NT2/D1 (cell line): ENCODE measurements at regions not wholly inside any gene's neighbourhood (a gene's known extent, or its start where the extent isn't known, plus 50 kb on each side); places are given as distances from the start of the nearest gene placed in this dataset.

ENCODE experiments used
- DNase-seq: peaks from one replicate; pipeline ENCODE4 v3.0.0-alpha.2; 2011; ENCODE audit warnings: low read depth, low spot score
- H3K27me3 ChIP-seq: 2 replicates; pipeline ENCODE4 v1.6.0; 2011; ENCODE audit warnings: mild to moderate bottlenecking; ENCODE audit not compliant: insufficient read length, insufficient read depth
- H3K36me3 ChIP-seq: 2 replicates; pipeline ENCODE4 v1.6.1; 2011; ENCODE audit warnings: mild to moderate bottlenecking, low read length, mixed read lengths; ENCODE audit not compliant: insufficient read depth, insufficient read length
- H3K4me1 ChIP-seq: 2 replicates; pipeline ENCODE4 v1.5.1; 2011; ENCODE audit not compliant: insufficient read depth, insufficient read length
- H3K4me3 ChIP-seq: 2 replicates; pipeline ENCODE4 v1.5.1; 2011; ENCODE audit warnings: low read depth; ENCODE audit not compliant: insufficient read length
- H3K9ac ChIP-seq: 2 replicates; pipeline ENCODE4 v1.6.0; 2011; ENCODE audit warnings: low read depth; ENCODE audit not compliant: insufficient read length
- H3K9me3 ChIP-seq: 2 replicates; pipeline ENCODE4 v1.5.1; 2011; ENCODE audit warnings: mild to moderate bottlenecking, low read length; ENCODE audit not compliant: insufficient read depth
- SUZ12 ChIP-seq: IDR thresholded peaks from 2 replicates; pipeline ENCODE4 v1.6.1; 2011; ENCODE audit not compliant: insufficient read length, insufficient read depth; ENCODE audit errors: extremely low read depth
- YY1 ChIP-seq: IDR thresholded peaks from 2 replicates; pipeline ENCODE4 v1.6.1; 2011; ENCODE audit not compliant: insufficient read length, insufficient read depth
- ZNF274 ChIP-seq: IDR thresholded peaks from 2 replicates; pipeline ENCODE4 v1.6.1; 2011; ENCODE audit warnings: mild to moderate bottlenecking, low read depth, low read length

DNA sequence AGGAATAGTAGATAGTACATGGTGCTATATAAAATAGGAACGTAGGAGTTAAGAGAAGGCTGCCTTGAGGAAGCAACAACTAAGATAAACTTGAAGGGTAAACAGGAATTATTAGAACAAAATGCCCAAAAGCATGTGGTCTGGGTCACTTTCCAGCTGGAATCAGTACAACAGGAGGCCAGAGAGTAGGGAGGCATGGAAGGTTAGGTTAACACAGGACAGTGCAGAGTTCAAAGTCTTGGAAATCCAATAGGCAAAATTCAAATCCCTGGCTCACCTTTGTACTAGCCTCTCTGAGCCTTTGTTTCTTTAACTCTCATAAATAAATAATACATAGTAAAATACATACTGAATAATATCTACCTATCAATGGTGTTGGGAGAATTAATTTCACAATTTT is 69.0 kb upstream of the NEK7 start:
- no peak for DNase-seq
- no peaks in the 10 kb centered on the region for H3K9me3 ChIP-seq
- H3K36me3 ChIP-seq = no peaks in the 10 kb centered on the region
- no peak overlapping the region for H3K9ac ChIP-seq
- H3K27me3 ChIP-seq = no peaks in the 10 kb centered on the region
- no peak overlapping the region for H3K4me3 ChIP-seq
- TF ChIP-seq YY1 (no peak), ZNF274 (no peak), SUZ12 (no peak)
- no peaks in the 10 kb centered on the region for H3K4me1 ChIP-seq

DNA sequence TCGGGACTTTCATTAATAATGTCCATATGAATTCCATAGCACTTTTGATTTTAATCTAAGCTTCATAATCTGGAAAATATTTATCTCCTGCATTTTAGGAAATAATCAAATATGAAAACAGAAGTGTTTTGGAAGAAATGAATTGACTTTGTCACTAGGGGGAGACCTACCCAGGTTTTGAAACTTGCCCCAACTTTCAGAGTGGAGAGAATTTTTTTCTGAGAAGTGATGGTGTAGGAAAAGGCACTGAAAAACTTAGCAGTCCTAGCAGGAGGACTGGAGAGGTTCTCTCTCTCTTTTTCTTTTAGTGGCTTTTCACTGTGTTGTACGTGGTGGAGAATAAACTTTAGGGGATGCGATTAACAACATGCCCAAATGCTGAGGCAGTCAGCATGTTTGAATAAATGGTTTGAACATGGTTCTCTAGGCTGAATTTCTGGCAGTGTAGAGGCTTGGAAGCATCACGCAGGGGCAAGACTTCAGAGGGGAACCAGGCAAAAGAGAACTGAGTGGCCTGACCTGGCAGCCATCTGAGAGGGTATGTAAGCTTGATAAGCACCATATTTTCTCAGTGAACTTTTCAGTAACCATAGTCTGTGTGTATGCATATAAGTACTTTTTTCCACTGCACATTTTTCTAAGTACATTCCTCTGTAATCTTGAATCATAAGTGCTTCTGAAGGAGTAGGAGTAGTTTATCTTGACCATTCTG is 68.3 kb upstream of the NEK7 start:
- no peak overlapping the region for H3K4me3 ChIP-seq
- no peak overlapping the region for H3K9ac ChIP-seq
- H3K9me3 ChIP-seq = no peaks in the 10 kb centered on the region
- peak; percentile 16 for DNase-seq
- no peak for TF ChIP-seq SUZ12
- TF ChIP-seq YY1 = no peak
- TF ChIP-seq ZNF274 = no peak
- H3K4me1 ChIP-seq = no peaks in the 10 kb centered on the region
- H3K36me3 ChIP-seq = no peaks in the 10 kb centered on the region
- H3K27me3 ChIP-seq = no peaks in the 10 kb centered on the region

DNA sequence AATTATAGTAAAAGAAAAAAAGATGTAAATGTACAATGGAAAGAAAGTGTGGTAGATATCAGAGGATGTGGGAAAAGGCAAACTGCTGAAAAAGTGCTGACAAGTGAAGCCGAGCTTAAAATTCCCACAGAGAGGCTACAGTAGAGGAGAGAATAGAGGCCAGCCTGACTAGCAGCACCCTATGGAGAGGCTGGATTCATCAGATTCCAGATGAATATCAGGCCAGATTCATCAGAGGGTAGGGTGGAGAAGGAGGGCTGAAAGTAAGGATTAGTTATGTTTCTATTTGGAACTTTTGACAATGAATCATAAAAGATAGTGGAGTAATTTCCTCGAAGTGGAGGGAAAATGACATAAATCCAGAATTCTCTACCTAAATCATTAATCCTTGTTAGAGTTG is 60.4 kb upstream of the NEK7 start:
- Histone ChIP-seq H3K4me1 (no peaks in the 10 kb centered on the region), H3K36me3 (no peaks in the 10 kb centered on the region), H3K9ac (no peak overlapping the region), H3K9me3 (no peaks in the 10 kb centered on the region), H3K27me3 (no peaks in the 10 kb centered on the region), H3K4me3 (no peak overlapping the region)
- DNase-seq = peak; percentile 48
- TF ChIP-seq YY1 (no peak), ZNF274 (no peak), SUZ12 (no peak)

DNA sequence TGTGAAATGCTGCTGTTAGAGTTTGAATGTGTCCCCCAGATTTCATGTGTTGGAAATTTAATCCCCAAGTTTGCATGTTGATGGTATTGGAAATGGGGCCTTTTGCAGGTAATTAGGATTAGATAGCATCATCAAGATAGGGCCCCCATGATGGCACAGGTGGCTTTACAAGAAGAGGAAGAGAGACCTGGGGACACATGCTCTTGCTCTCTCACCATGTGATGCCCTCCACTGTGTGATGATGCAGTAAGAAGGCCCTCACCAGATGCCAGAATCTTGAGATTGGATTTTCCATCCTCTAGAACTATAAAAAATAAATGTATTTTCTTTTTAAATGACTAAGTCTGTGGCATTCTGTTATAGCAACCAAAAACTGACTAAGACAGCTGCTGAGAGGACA is 57.0 kb upstream of the NEK7 start:
- Histone ChIP-seq H3K9ac (no peak overlapping the region), H3K27me3 (no peaks in the 10 kb centered on the region), H3K9me3 (no peaks in the 10 kb centered on the region), H3K4me3 (no peak overlapping the region), H3K36me3 (no peaks in the 10 kb centered on the region), H3K4me1 (no peaks in the 10 kb centered on the region)
- DNase-seq = no peak
- no peak for TF ChIP-seq YY1
- no peak for TF ChIP-seq SUZ12
- TF ChIP-seq ZNF274 = no peak

DNA sequence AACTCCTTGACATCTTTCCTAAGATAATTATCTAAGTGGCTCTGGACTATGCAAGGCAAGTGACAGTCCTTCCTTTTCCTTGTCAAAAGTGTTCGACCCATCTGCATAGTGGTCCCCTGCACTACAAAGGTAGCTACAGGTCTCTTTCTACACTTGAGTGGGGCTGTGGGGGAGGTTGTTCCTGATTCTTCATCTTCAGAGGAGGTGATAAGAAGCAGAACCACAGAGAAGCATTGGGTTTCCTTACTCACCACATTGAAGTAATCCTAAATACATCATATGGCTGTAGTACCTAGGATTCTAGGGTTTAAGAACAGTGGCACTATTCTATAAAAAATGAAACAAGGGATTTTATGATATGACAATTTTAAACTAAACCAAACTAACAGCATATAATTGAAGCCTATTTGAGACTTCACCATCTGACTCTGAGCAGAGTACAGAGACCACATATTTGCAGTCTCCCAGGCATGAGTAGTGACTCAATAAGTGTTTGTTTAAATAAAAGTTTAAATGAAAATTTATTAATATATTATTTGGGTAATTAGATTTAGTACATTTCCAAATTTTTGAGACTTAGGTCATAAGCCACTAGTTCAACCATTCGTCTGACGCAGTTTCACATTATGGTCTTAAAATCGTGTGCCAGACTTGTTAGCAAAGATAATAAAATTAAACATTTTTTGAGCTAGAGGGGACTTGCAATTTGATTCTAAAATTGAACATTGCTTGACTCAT is 54.9 kb upstream of the NEK7 start:
- H3K4me3 ChIP-seq = no peak overlapping the region
- no peaks in the 10 kb centered on the region for H3K9me3 ChIP-seq
- H3K9ac ChIP-seq = no peak overlapping the region
- H3K36me3 ChIP-seq = no peaks in the 10 kb centered on the region
- no peak for DNase-seq
- H3K27me3 ChIP-seq = no peaks in the 10 kb centered on the region
- no peaks in the 10 kb centered on the region for H3K4me1 ChIP-seq
- TF ChIP-seq YY1 = no peak
- TF ChIP-seq ZNF274 = no peak
- TF ChIP-seq SUZ12 = no peak

DNA sequence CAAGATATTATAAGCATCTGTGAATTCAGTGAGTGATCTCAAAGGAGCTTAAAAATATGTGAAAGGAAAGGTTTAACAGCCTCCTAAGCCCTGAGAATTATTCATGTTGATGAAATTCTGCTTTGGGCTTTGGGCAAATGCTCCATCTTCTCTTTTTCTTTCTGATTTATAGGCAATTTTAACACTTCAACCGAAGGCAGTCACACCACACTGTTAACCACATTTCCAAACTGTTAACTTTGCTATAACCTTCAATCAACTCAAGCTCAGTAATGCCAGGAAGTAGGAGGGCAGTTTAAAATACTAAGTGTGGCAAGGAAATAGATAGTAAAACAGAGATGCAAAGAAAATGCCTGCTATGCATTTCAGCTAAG is 54.4 kb upstream of the NEK7 start:
- TF ChIP-seq SUZ12 = no peak
- TF ChIP-seq YY1 = no peak
- no peak for TF ChIP-seq ZNF274
- H3K9ac ChIP-seq = no peak overlapping the region
- DNase-seq = no peak

DNA sequence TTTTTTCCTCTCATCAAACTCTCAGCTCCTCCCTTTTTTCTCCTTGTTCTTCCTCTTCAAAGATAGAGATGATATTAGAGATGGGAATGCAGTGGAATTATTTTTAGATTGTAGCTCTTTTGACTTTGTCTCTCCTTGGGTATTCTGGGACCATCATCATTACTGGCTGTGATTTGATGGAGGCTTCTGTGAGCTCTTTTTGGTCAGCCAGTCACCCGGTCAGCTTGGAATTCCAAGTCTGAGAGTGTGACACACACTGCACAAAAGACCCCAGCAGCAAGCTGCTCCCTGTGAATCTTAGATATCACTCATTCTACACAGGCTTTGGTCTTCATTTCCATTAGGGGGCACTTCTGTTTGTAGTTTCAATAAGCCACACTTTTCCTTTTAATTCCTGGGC is 51.6 kb upstream of the NEK7 start:
- H3K4me3 ChIP-seq = no peak overlapping the region
- no peak for DNase-seq
- no peaks in the 10 kb centered on the region for H3K4me1 ChIP-seq
- no peak overlapping the region for H3K9ac ChIP-seq
- TF ChIP-seq ZNF274 (no peak), YY1 (no peak), SUZ12 (no peak)
- no peaks in the 10 kb centered on the region; the same call in 1 of the 2 replicates for H3K9me3 ChIP-seq
- no peaks in the 10 kb centered on the region for H3K36me3 ChIP-seq
- no peaks in the 10 kb centered on the region for H3K27me3 ChIP-seq

More for the DNA sequence above, 54.4 kb upstream of the NEK7 start:
- no peak overlapping the region for H3K4me3 ChIP-seq
- H3K36me3 ChIP-seq = no peaks in the 10 kb centered on the region
- no peaks in the 10 kb centered on the region for H3K9me3 ChIP-seq
- no peaks in the 10 kb centered on the region for H3K4me1 ChIP-seq
- no peaks in the 10 kb centered on the region for H3K27me3 ChIP-seq
